ENCODE measurements at regions not wholly inside any gene's neighbourhood (a gene's known extent, or its start where the extent isn't known, plus 50 kb on each side); places are given as distances from the start of the nearest gene placed in this dataset.

DNA sequence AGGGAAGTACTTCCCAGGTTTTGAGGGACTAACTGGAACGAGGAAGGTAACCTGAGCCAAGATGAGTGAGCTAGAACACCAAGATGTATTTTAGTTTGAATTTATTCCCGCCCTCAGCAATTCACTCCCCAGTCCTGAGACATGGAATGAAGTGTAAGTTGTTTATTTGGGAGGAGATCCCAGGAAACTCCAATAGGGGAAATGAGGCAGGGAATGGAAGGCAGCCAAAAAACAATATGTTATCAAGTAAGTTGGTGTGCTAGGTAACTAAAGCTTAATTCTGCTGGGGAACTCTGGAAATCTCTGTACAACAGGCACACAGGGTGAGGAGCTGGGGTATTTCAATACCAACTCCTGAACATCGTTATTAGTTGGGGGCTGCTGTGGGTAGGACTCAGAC, 189.7 kb upstream of the HDAC9 start:
- no peaks in the 10 kb centered on the region for H3K36me3 ChIP-seq
- intact Hi-C loops (cut with DNase I), result no loop called here
- no peaks in the 10 kb centered on the region for H3K4me1 ChIP-seq
- TF ChIP-seq, protein P1, sequence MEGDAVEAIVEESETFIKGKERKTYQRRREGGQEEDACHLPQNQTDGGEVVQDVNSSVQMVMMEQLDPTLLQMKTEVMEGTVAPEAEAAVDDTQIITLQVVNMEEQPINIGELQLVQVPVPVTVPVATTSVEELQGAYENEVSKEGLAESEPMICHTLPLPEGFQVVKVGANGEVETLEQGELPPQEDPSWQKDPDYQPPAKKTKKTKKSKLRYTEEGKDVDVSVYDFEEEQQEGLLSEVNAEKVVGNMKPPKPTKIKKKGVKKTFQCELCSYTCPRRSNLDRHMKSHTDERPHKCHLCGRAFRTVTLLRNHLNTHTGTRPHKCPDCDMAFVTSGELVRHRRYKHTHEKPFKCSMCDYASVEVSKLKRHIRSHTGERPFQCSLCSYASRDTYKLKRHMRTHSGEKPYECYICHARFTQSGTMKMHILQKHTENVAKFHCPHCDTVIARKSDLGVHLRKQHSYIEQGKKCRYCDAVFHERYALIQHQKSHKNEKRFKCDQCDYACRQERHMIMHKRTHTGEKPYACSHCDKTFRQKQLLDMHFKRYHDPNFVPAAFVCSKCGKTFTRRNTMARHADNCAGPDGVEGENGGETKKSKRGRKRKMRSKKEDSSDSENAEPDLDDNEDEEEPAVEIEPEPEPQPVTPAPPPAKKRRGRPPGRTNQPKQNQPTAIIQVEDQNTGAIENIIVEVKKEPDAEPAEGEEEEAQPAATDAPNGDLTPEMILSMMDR (IDR thresholded peaks at IDR 0.05), result no peak
- TF ChIP-seq POLR2AphosphoS5 (IDR thresholded peaks at IDR 0.05; ENCODE audit: insufficient read depth in 1 of 2, low read depth in 1 of 2) (no peak), POLR2A (IDR thresholded peaks at IDR 0.05) (no peak)
- H3K27me3 ChIP-seq, result no peaks in the 10 kb centered on the region
- H3K9me3 ChIP-seq, result no peaks in the 10 kb centered on the region
- DNase-seq (ENCODE audit: extremely low spot score in 2 of 2), result no peak
- no peak overlapping the region for H3K27ac ChIP-seq
- H3K4me3 ChIP-seq, result no peak overlapping the region

DNA sequence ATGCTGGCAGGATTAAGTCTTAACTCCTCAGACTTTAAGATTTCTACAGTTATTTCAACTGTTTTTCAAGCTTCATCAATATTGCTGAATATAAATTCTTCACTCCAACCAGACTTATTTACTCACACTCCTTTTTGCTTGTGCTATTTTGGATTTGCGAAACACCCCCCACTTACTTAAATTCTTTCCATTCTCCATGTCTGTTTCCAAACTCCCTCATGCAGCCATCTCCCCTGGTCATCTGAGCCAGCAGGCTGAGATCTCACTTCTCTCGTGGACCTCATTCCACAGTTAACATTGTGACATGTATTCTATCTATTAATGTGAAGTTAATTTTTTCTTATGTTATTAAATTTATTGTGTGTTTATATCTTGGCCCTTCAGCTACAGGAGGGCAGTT, 188.9 kb upstream of the HDAC9 start:
- Histone ChIP-seq H3K27ac (no peak overlapping the region), H3K4me3 (no peak overlapping the region), H3K36me3 (no peaks in the 10 kb centered on the region), H3K9me3 (no peaks in the 10 kb centered on the region), H3K4me1 (no peaks in the 10 kb centered on the region), H3K27me3 (no peaks in the 10 kb centered on the region)
- intact Hi-C loops (cut with DNase I), result no loop called here
- TF ChIP-seq, protein P1 (IDR thresholded peaks at IDR 0.05), result no peak
- TF ChIP-seq POLR2A (IDR thresholded peaks at IDR 0.05), result no peak
- no peak for TF ChIP-seq POLR2AphosphoS5 (IDR thresholded peaks at IDR 0.05; ENCODE audit: insufficient read depth in 1 of 2, low read depth in 1 of 2)
- DNase-seq (ENCODE audit: extremely low spot score in 2 of 2), result no peak

DNA sequence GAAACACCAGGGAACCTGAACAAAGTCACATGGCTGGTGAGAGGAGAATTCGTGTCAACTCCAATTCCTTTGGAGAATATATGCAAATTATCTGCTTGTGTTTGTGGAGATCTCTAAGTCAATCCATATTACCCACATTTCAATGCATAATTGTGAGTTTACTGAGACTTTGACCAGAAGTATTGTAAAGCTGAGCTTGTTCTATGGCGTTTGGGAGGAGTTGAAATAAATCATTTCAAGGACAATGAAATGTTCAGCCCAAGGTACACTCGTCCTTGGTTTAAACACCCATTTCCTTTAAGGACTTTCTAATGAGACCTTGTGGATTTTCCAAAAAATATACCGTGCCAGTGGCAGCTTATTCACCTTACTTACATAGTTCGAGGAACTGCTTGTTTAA, 186.6 kb upstream of the HDAC9 start:
- no peaks in the 10 kb centered on the region for H3K36me3 ChIP-seq
- DNase-seq (ENCODE audit: extremely low spot score in 2 of 2), result no peak
- no peak overlapping the region for H3K4me3 ChIP-seq
- no peaks in the 10 kb centered on the region for H3K27me3 ChIP-seq
- no peaks in the 10 kb centered on the region for H3K4me1 ChIP-seq
- intact Hi-C loops (cut with DNase I), result no loop called here
- TF ChIP-seq, protein P1 (IDR thresholded peaks at IDR 0.05), result no peak
- TF ChIP-seq POLR2A (IDR thresholded peaks at IDR 0.05) (no peak), POLR2AphosphoS5 (IDR thresholded peaks at IDR 0.05; ENCODE audit: insufficient read depth in 1 of 2, low read depth in 1 of 2) (no peak)
- H3K9me3 ChIP-seq, result no peaks in the 10 kb centered on the region
- no peak overlapping the region for H3K27ac ChIP-seq

DNA sequence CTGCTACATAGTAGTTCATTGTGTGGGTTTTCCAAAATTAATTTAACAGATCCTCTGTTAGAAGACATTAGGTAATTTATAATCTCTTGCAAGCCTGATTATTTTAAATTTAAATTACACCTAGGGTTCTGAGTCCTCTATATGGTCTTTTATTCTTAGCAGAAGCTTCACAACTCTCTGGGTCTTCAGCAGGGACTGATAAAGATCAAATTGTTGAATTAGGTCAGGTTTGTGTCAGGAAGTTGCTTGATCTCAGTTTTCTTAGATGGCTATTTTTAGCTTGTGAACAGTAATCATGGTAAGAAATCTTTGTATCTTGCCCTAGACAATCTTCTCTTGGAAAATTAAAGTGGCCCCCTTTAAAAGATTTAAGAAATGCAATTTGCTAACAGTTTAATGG, 183.1 kb upstream of the HDAC9 start:
- no peak for TF ChIP-seq POLR2AphosphoS5 (IDR thresholded peaks at IDR 0.05; ENCODE audit: insufficient read depth in 1 of 2, low read depth in 1 of 2)
- TF ChIP-seq POLR2A (IDR thresholded peaks at IDR 0.05), result no peak
- TF ChIP-seq, protein P1 (IDR thresholded peaks at IDR 0.05), result no peak
- no peak overlapping the region for H3K4me3 ChIP-seq
- peaks cover 4% of the 10 kb centered on the region for H3K4me1 ChIP-seq
- H3K9me3 ChIP-seq, result no peaks in the 10 kb centered on the region
- no peak for DNase-seq (ENCODE audit: extremely low spot score in 2 of 2)
- no peak overlapping the region for H3K27ac ChIP-seq
- H3K27me3 ChIP-seq, result no peaks in the 10 kb centered on the region
- no peaks in the 10 kb centered on the region for H3K36me3 ChIP-seq
- intact Hi-C loops (cut with DNase I), result no loop called here

DNA sequence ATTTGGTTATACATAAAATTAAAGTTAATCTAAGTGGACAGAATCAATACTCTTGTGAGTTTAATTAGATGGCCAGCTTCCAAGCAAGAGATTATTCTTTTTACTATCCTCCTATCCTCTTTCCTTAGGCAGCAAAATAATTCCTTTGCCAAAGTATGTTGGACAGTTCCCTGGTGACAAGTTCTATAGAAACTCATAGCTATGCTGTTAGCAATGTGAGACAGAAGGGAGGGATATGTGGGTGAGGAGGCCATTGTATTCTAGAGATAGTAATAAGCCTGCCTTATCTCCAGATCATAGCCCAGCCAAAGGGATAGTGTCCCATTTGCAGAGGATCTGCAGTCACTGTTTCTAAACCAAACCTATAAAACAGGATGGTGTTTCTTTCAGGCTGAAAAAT, 181.6 kb upstream of the HDAC9 start:
- no peak for TF ChIP-seq POLR2AphosphoS5 (IDR thresholded peaks at IDR 0.05; ENCODE audit: insufficient read depth in 1 of 2, low read depth in 1 of 2)
- TF ChIP-seq, protein P1 (IDR thresholded peaks at IDR 0.05), result no peak
- TF ChIP-seq POLR2A (IDR thresholded peaks at IDR 0.05), result no peak
- intact Hi-C loops (cut with DNase I), result no loop called here

More for the DNA sequence above, 181.6 kb upstream of the HDAC9 start:
- H3K27me3 ChIP-seq, result no peaks in the 10 kb centered on the region
- no peaks in the 10 kb centered on the region for H3K36me3 ChIP-seq
- H3K9me3 ChIP-seq, result no peaks in the 10 kb centered on the region
- DNase-seq (ENCODE audit: extremely low spot score in 2 of 2), result no peak
- no peak overlapping the region for H3K27ac ChIP-seq
- peaks cover 10% of the 10 kb centered on the region for H3K4me1 ChIP-seq
- no peak overlapping the region for H3K4me3 ChIP-seq
